MM.1S (cell line): ENCODE measurements at regions not wholly inside any gene's neighbourhood (a gene's known extent, or its start where the extent isn't known, plus 50 kb on each side); places are given as distances from the start of the nearest gene placed in this dataset.

Experiments
- CTCF ChIP-seq: fragments of 300-600 bp; sonication (generic); IDR thresholded peaks from 2 replicates; pipeline ENCODE4 v1.5.1; 2016; ENCODE audit warnings: antibody characterized with exemption, low read length, mixed read lengths
- EZH2phosphoT487 ChIP-seq: fragments of 300-600 bp; sonication (generic); IDR thresholded peaks from 2 replicates; pipeline ENCODE4 v1.6.1; 2018; ENCODE audit warnings: antibody characterized with exemption, low read length

GRCh38 chr9:82651474-82651873, 411.5 kb downstream of the RASEF start:
- no peak for TF ChIP-seq CTCF
- TF ChIP-seq EZH2phosphoT487: no peak
